Pons (tissue), 1 donor: ENCODE measurements at regions not wholly inside any gene's neighbourhood (a gene's known extent, or its start where the extent isn't known, plus 50 kb on each side); places are given as distances from the start of the nearest gene placed in this dataset.
A peak's percentile ranks its signal among the peaks of the same experiment; 100 is the strongest.
"Not testable (repeated sequence)": the region's sequence is repeated elsewhere in the genome, so short reads cannot be mapped to it uniquely, and the experiment has no call there.

Experiments
- DNase-seq: peaks from one replicate; pipeline ENCODE4 v3.0.0-alpha.2; 2016; ENCODE audit warnings: low spot score

DNA sequence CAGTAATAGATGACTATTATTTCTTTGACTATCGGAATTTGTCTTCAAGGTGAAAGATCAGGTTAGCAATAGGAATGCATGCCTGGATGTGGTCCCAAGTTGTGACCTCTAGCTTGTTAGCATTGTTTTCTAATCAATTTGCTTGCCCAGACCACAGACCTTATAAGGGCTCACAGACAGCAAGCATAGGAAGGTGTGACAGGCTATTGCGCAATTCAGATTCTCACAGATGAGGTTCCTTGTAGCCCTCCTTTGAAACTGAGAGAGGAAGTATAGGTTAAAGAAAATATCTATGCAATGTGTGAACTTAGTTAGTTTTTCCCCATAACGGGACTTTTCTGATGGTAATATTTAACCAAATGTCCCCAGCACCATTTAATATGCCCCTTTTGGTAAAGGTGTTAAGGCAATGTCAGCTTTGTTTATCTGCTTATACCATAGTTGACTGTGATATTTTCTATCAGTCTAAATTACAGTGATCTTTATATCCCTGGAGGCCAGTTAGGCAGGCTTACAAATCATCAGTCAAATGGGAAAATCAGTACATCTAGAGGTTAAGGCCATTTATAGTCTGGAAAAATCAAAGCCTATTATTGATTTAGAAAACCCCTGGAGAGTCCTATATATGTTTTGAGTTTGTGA, 168.1 kb upstream of the MBNL1 start:
- DNase-seq: no peak

DNA sequence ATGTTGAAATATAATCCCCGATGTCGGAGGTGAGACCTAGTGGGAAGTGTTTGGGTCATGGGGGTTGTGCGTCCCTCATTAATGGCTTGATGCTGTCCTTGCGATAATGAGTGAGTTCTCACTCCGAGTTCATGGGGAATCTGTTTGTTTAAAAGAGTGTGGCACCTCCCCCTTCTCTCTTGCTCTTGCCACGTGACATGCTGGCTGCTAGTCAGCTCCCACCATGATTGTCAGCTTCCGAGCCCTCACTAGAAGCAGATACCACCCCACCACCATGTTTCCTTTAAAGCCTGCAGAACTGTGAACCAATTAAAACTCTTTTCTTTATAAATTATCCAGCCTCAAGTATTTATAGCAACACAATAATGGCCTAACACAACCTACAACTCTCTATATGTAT, 166.3 kb upstream of the MBNL1 start:
- no peak for DNase-seq

- no peak for DNase-seq
Measured at GRCh38 chr3:152103257-152103656, 165.5 kb upstream of the MBNL1 start.

- peak; percentile 66 for DNase-seq
Measured at GRCh38 chr3:152104847-152105415, 163.8 kb upstream of the MBNL1 start.

GRCh38 chr3:152105446-152105845, 163.3 kb upstream of the MBNL1 start:
- no peak for DNase-seq

DNA sequence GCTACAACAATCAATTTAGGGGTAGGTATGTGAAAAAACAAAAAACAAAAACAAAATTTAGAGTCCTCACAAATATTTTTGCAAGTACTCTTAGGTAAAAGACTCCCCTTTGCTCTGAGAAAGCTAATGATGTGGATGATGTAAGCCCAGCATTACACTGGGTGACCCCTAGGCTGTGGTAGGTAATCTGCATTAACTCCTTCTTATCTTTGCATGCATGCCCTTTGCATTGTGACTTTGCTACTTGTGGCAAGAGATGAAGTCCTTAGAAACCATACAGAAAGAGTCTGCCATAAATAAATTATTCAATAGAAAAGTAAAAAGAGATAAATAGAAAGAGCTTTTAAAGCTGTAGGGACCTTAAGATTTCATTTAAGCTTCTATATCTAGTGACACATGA, 159.7 kb upstream of the MBNL1 start:
- no peak for DNase-seq

DNA sequence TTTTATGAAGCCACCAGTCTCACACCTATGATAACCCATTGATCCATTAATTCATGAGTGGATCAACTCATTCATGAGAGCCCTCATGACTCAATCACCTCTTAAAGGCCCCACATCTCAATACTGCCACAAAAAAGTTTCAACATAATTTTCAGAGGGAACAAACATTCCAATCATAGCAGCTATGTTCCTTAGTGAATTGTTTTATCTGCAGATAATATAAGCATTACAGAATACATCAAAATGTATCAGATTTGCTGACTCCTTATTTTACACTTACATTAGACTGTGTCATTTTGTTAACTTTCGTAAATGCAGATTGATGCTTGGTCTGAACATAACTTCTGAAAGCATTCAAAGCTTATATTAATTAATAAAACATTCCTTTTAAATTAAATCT, 155.3 kb upstream of the MBNL1 start:
- no peak for DNase-seq

DNA sequence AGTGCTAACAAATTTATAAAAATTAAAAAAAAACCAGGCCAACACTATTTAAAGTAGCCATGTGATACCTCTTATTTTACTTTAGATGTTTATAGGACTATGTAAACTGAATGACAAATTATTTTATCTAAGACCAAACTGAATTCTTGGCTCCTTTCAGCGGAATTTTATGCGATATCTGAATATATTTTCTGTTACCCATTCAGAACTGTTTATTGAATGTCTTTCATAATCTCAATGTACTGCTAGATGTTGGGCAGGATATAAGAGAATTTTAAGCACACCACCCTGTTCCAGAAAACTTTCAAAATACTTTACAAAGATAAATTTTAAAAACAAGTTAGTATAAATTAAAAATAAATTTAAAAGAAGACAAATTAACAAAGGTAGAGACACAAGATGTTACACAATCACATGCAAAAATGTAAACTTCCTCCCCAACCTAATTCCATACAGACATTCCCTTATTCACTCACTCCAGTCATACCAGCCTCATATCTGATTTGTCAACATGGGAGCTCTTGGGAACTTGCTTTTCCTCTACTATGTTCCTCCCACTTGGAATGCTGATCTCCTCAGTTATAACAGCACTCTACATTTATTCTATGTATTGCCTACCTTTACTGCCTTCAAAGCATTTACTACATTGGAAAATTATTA, 154.6 kb upstream of the MBNL1 start:
- DNase-seq: no peak

DNA sequence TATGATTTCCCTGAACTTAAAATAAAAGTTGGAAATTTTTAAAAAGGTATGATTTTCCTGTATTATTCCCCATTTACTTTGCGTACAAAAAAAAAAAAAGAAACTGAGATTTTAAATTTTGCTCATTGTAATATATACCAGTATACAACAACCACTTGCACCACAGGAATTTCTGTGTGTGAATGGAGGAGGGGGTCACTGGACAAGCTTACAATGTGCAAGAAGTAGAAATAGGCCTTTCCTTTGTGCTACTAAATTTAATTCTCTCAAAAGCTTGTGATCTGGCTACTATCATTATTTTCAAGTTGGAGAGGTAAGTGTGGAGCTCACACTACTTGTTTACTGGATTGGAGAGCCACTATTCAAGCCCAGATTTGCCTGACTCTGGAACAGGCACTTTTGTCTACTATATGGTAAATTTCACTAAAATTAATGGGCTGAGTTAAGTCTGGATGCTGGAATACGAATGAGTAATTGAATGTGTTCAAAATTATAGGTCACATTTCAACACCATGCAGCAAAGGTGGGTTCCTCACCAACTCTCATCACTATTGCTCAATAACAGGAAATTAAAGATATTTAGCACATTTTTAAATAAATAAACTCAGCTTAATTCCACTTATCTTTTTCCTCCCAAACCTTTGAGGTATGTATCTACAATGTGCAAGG, 148.0 kb upstream of the MBNL1 start:
- no peak for DNase-seq

GRCh38 chr3:152121270-152121636, 147.5 kb upstream of the MBNL1 start:
- no peak for DNase-seq

DNA sequence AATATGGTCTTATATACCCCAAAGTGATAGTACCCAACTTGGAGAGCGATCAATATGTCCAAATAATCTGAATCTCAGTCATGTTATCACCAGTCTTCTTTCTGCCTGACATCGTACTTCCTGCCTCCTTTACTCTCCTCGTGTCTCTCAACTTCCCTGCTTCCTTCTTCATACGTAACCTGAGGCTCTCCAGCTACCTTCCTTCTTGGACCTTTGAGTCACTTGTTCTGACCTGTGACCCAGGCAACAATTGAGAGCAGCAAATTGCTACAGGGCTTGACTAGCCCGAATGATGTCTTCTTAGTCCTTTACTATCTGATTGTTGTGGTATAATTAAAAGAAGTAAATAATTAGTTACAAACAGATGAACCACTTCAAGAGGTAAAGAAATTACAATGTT, 145.9 kb upstream of the MBNL1 start:
- DNase-seq: no peak

DNA sequence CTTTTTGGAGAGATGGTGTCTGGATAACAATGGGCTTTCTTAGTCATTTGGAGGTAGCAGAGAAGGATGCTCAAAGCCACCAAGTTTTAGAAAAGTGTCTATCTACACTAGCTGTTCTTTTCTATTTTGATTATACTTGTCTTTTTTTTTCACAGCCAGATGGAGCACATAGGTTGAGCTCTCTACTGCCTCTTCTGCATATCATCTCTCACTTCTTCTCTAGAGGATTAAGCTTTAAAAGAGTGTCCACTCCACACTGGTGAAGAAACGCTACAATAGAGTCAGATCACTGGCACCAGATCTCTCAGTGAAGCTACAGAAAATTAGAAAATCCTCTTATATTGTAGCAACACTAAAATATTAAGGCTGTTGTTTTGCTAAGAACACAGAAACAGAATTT, 145.3 kb upstream of the MBNL1 start:
- no peak for DNase-seq

DNA sequence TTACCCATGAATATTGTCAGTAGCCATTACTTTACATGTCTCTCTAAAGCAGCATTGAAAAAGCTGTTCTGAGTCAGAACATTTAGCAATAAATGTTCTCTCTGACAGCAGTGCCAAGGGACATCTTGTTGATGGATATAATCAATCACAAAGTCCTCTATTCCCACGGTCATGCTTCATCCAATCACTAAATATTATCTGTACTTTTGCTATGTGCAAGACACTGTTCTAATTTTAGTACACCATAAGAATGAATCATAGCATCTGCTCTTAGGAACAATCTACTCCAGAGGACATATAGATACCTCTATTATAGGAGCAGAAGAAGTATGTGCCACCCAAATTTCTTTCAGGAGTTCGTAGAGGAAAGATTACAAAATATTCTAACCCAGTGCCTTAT, 142.5 kb upstream of the MBNL1 start:
- peak; percentile 4 for DNase-seq

DNA sequence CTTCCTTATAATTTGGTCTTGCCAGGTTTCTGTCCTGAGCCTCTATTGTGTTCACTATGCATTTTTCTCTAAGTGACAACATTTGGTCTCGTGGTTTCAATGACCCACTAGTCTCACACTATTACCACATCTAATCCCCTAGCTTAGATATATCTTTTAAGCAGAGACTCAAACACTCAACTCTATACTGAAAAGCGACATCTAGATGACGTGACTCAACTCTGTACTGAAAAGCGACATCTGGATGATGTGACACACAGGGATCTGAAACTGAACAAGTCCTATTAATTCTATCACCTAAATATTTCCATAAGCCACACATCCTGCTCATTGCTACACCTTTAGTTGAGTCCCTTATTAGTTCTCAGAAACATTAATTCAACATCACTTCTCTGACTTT, 141.7 kb upstream of the MBNL1 start:
- DNase-seq: no peak

DNA sequence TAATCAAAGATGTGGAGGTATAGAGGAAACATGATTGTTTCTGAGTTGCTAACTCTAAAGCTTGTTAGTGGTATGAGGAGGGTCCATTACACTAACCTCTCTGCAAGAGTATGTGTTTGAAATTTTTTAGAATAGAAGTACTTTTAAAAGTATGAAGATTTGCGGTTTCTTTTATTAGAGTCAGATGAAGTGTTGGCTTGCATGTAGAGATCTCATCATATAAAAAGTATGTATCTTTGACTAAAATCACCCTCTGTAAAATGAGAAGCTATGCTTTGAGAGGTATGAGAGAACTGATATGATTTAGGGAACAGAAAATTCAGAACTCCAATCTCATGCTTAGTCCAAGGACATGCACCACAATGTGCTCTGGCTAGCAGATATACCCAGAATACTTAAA, 140.4 kb upstream of the MBNL1 start:
- no peak for DNase-seq

DNA sequence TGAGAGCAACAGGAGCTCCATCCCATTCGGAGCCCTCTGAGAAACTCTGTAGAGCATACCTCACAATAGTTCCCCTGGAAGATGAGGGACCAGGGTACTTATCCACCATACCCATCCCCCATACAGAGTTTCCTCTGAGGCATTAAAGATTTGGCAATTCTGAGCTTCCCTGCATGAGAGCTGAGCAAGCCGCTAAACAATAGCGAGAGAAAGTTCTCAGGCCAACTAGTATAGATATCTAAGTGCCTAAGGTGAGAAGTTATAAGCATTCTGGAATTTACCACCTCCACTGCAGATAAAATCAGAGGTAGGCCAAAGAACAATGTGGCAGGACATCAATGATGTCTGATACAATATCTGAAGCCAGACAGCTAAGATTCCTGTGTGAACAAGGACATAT, 129.1 kb upstream of the MBNL1 start:
- no peak for DNase-seq

DNA sequence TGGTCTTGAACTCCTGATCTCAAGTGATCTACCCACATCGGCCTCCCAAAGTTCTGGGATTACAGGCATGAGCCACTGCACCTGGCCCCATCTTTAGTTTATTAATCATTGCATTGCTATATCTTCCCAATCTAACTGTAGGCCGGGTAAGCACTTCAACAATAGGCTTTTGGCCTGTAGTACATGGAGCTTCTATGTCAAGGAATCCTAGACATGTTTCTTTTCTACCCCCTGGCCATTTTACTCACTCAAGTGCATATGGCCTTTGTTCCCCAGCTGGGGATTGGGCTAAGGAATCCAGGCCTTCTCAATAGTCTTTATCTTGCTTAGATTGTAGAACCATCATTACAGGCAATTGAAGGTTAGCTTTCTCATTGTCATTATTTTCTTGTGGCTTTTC, 122.3 kb upstream of the MBNL1 start:
- DNase-seq: no peak

- DNase-seq: no peak
Measured at GRCh38 chr3:152147748-152148147, 121.0 kb upstream of the MBNL1 start.

DNA sequence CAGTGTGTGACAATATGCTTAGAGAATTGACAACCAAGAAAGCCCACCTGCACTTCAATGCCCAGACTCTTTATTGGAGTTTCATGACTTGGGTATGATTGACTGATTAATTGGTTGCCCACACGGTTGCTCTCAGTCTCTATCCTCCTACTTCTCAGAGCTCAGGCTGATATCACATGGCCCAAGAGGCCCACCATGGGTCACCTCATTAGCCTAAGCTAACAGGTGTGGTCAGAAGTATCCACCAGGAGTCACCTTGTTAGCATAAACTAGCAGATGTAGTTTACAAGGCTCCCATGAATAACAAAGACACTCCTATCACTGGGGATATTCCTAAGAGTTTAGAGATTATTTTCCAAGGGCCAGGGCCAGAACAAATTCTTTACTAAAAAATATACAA, 120.2 kb upstream of the MBNL1 start:
- DNase-seq: no peak

DNA sequence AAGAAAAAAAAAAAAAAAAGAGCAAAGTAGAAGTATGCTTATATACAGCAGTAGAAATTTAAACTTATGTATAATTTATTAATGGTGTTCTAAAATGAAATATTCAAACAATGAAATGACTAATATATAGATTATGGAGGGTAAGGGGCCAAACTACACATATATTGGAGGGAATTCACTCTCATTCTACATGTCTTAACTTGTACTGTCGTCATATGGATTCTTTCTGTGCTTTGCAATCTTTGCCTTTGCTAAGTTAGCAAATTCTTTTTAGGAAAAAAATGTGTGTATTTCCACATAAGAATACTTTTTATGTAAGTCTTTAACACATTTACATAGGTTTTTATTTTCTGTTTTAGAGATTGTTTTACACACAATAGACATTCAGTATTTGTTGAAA, 118.9 kb upstream of the MBNL1 start:
- DNase-seq: no peak

DNA sequence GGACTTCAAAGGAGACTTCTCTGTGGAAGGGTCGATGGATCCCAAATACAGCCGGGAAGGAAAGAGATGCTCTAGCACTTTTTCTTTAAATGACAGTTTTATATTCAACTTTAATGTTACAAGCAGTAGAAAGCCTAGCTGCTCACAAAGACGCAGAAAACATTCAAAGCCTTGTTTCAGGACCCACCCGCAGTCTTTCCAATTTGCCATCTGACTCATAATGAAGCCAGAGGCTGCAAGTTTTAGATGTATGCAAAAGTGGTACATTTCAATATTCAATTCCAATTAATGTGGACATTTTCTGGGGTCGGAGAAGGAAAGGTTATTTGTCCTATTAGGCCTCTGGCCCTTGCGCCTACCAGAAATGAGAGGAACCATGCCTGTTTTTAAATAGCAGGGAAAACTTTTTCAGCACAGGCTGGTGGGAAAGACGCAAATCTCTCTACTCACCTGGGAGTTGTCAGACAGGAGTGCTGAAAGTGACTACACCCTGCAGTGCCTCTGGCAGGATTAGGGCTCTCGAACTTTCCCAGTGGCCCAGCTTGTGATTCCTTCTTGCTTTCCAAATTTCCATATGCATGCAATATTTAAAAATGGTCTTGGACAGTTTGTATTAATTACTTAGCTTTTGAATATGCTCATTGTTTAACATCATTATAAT, 117.4 kb upstream of the MBNL1 start:
- no peak for DNase-seq

- DNase-seq: not testable (repeated sequence)
Measured at GRCh38 chr3:152151877-152152765, 116.6 kb upstream of the MBNL1 start.
